ENCODE measurements at regions not wholly inside any gene's neighbourhood (a gene's known extent, or its start where the extent isn't known, plus 50 kb on each side); places are given as distances from the start of the nearest gene placed in this dataset.

Small RNAs in the stretch of these regions (small RNA-seq; reads per million reads assigned to genes)
- gene RN7SL332P (ENCODE audit: insufficient read depth in 2 of 3, insufficient read length in 3 of 3, low read depth in 2 of 3, low replicate concordance in 1 of 3) (0 reads per million in 3 experiments), gene RNU6-793P (ENCODE audit: insufficient read depth in 2 of 3, insufficient read length in 3 of 3, low read depth in 2 of 3, low replicate concordance in 1 of 3) (0 reads per million in 3 experiments)

Data from HepG2 (cell line).